ENCODE measurements at regions not wholly inside any gene's neighbourhood (a gene's known extent, or its start where the extent isn't known, plus 50 kb on each side); places are given as distances from the start of the nearest gene placed in this dataset.
A peak's percentile ranks its signal among the peaks of the same experiment; 100 is the strongest.

- Histone ChIP-seq H3K27ac (no peak overlapping the region), H3K4me3 (no peak overlapping the region), H3K36me3 (no peaks in the 10 kb centered on the region), H3K4me1 (ENCODE audit: low read depth) (no peaks in the 10 kb centered on the region), H3K9me3 (ENCODE audit: low read depth) (no peaks in the 10 kb centered on the region), H3K27me3 (no peaks in the 10 kb centered on the region)
- no peak for DNase-seq (ENCODE audit: low read depth in 1 of 2, low spot score in 1 of 2)
- TF ChIP-seq, protein P1, sequence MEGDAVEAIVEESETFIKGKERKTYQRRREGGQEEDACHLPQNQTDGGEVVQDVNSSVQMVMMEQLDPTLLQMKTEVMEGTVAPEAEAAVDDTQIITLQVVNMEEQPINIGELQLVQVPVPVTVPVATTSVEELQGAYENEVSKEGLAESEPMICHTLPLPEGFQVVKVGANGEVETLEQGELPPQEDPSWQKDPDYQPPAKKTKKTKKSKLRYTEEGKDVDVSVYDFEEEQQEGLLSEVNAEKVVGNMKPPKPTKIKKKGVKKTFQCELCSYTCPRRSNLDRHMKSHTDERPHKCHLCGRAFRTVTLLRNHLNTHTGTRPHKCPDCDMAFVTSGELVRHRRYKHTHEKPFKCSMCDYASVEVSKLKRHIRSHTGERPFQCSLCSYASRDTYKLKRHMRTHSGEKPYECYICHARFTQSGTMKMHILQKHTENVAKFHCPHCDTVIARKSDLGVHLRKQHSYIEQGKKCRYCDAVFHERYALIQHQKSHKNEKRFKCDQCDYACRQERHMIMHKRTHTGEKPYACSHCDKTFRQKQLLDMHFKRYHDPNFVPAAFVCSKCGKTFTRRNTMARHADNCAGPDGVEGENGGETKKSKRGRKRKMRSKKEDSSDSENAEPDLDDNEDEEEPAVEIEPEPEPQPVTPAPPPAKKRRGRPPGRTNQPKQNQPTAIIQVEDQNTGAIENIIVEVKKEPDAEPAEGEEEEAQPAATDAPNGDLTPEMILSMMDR (IDR thresholded peaks at IDR 0.05; ENCODE audit: low read depth, low read length): no peak
Measured at GRCh38 chr2:122999258-122999657, 1025.8 kb upstream of the CNTNAP5 start.

GRCh38 chr2:122999821-123000220, 1025.3 kb upstream of the CNTNAP5 start:
- H3K4me1 ChIP-seq (ENCODE audit: low read depth): no peaks in the 10 kb centered on the region
- H3K27ac ChIP-seq: no peak overlapping the region
- no peaks in the 10 kb centered on the region for H3K36me3 ChIP-seq
- no peak for DNase-seq (ENCODE audit: low read depth in 1 of 2, low spot score in 1 of 2)
- H3K27me3 ChIP-seq: no peaks in the 10 kb centered on the region
- no peaks in the 10 kb centered on the region for H3K9me3 ChIP-seq (ENCODE audit: low read depth)
- H3K4me3 ChIP-seq: no peak overlapping the region
- TF ChIP-seq, protein P1 (IDR thresholded peaks at IDR 0.05; ENCODE audit: low read depth, low read length): no peak

DNA sequence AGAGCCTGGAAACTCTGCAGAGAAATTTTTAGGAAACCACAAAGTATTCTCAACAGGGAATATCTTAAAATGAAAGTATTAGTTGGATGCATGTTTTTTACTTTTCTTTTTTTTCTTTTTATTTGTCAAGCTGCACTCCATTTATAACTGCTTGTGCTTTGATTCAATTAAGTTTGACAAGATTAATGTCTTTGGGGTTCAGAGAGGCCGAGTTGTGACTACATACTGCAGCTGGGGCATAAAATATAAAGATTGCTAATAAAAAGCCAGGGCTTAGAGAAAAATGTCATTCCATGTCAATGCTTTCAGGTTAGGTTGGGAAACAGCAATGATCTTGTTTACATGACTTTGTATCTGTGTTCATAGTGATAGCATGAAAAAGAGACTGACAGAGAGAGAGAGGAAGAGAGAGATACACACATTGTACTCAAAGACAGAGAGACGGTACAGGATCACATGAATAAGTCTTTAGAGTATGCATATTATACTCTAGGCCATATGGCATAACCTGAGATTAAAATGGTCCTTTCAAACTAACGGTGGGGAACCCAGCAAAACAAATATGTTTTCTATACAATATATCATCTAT, 1022.3 kb upstream of the CNTNAP5 start:
- Histone ChIP-seq H3K36me3 (no peaks in the 10 kb centered on the region), H3K4me3 (no peak overlapping the region), H3K27ac (no peak overlapping the region), H3K4me1 (ENCODE audit: low read depth) (no peaks in the 10 kb centered on the region), H3K27me3 (no peaks in the 10 kb centered on the region), H3K9me3 (ENCODE audit: low read depth) (no peaks in the 10 kb centered on the region)
- TF ChIP-seq, protein P1 (IDR thresholded peaks at IDR 0.05; ENCODE audit: low read depth, low read length): no peak
- no peak for DNase-seq (ENCODE audit: low read depth in 1 of 2, low spot score in 1 of 2)

GRCh38 chr2:123015186-123015585, 1009.9 kb upstream of the CNTNAP5 start:
- H3K4me1 ChIP-seq (ENCODE audit: low read depth): peaks cover 9% of the 10 kb centered on the region
- no peaks in the 10 kb centered on the region for H3K36me3 ChIP-seq
- DNase-seq (ENCODE audit: low read depth in 1 of 2, low spot score in 1 of 2): peak in 1 of 2 donors; percentile 6
- H3K9me3 ChIP-seq (ENCODE audit: low read depth): no peaks in the 10 kb centered on the region
- no peak overlapping the region for H3K4me3 ChIP-seq
- TF ChIP-seq, protein P1 (IDR thresholded peaks at IDR 0.05; ENCODE audit: low read depth, low read length): no peak
- no peaks in the 10 kb centered on the region for H3K27me3 ChIP-seq
- H3K27ac ChIP-seq: no peak overlapping the region

- Histone ChIP-seq H3K4me3 (no peak overlapping the region), H3K27me3 (no peaks in the 10 kb centered on the region), H3K9me3 (ENCODE audit: low read depth) (no peaks in the 10 kb centered on the region), H3K27ac (no peak overlapping the region), H3K4me1 (ENCODE audit: low read depth) (no peaks in the 10 kb centered on the region), H3K36me3 (no peaks in the 10 kb centered on the region)
- TF ChIP-seq, protein P1 (IDR thresholded peaks at IDR 0.05; ENCODE audit: low read depth, low read length): no peak
- no peak for DNase-seq (ENCODE audit: low read depth in 1 of 2, low spot score in 1 of 2)
Measured at GRCh38 chr2:123035541-123035940, 989.5 kb upstream of the CNTNAP5 start.
